ENCODE measurements at regions not wholly inside any gene's neighbourhood (a gene's known extent, or its start where the extent isn't known, plus 50 kb on each side); places are given as distances from the start of the nearest gene placed in this dataset.

- peaks cover 2 to 21% (median 18%) of the 10 kb centered on the region in 4 experiments for H3K4me1 ChIP-seq (ENCODE audit: control extremely low read depth in 1 of 4, control insufficient read depth in 4 of 4, insufficient read depth in 4 of 4, low read length in 3 of 4)
- H3K27ac ChIP-seq (ENCODE audit: insufficient read depth in 1 of 2, low read depth in 1 of 2, low read length in 2 of 2, poor library complexity in 1 of 2, severe bottlenecking in 2 of 2): no peak overlapping the region
- ChIA-PET POLR2A (no interaction called here), CTCF (interaction anchor here (1.2 kb wide), 1 partner anchor 18 kb away, joined by 3 read pairs; no protein-coding TSS in a partner anchor)
- under 1% methylated on average over 41 of the region's 65 CpGs for WGBS (ENCODE audit: insufficient coverage)
- peak overlapping the region; percentile 51 to 81 (median 64) for H3K4me3 ChIP-seq (ENCODE audit: control insufficient read depth in 1 of 7, extremely low read depth in 1 of 7, insufficient read depth in 4 of 7, low read depth in 2 of 7, low read length in 6 of 7)
- no peaks in the 10 kb centered on the region for H3K36me3 ChIP-seq (ENCODE audit: control insufficient read depth in 4 of 4, insufficient read depth in 4 of 4, low read length in 3 of 4)
- H3K9me3 ChIP-seq (ENCODE audit: control extremely low read depth in 1 of 5, control insufficient read depth in 4 of 5, insufficient read depth in 2 of 5, low read depth in 1 of 5, low read length in 4 of 5): peaks cover 4 to 12% (median 5%) of the 10 kb centered on the region in 5 experiments
- peaks cover 2 to 56% (median 18%) of the 10 kb centered on the region in 5 experiments for H3K27me3 ChIP-seq (replicated peaks in 2 of 5; ENCODE audit: control insufficient read depth in 4 of 5, insufficient read depth in 5 of 5, low read length in 4 of 5)
- peak; percentile 34 to 79 (median 72) for DNase-seq
Observed at GRCh38 chr4:183798301-183799253, 106.5 kb upstream of the STOX2 start.

- Histone ChIP-seq H3K9me3 (ENCODE audit: control extremely low read depth in 1 of 5, control insufficient read depth in 4 of 5, insufficient read depth in 2 of 5, low read depth in 1 of 5, low read length in 4 of 5) (no peaks in the 10 kb centered on the region), H3K27ac (ENCODE audit: insufficient read depth in 1 of 2, low read depth in 1 of 2, low read length in 2 of 2, poor library complexity in 1 of 2, severe bottlenecking in 2 of 2) (no peak overlapping the region), H3K4me1 (ENCODE audit: control extremely low read depth in 1 of 4, control insufficient read depth in 4 of 4, insufficient read depth in 4 of 4, low read length in 3 of 4) (peaks cover 2 to 21% (median 18%) of the 10 kb centered on the region in 4 experiments), H3K4me3 (ENCODE audit: control insufficient read depth in 1 of 7, extremely low read depth in 1 of 7, insufficient read depth in 4 of 7, low read depth in 2 of 7, low read length in 6 of 7) (no peak overlapping the region), H3K27me3 (replicated peaks in 2 of 5; ENCODE audit: control insufficient read depth in 4 of 5, insufficient read depth in 5 of 5, low read length in 4 of 5) (peaks cover 2 to 38% (median 16%) of the 10 kb centered on the region in 5 experiments), H3K36me3 (ENCODE audit: control insufficient read depth in 4 of 4, insufficient read depth in 4 of 4, low read length in 3 of 4) (no peaks in the 10 kb centered on the region)
- no peak for DNase-seq
- ChIA-PET POLR2A (no interaction called here), CTCF (no interaction called here)
- 94% methylated on average over 7 of the region's 8 CpGs for WGBS (ENCODE audit: insufficient coverage)
Observed at GRCh38 chr4:183801457-183802165, 103.5 kb upstream of the STOX2 start.

DNA sequence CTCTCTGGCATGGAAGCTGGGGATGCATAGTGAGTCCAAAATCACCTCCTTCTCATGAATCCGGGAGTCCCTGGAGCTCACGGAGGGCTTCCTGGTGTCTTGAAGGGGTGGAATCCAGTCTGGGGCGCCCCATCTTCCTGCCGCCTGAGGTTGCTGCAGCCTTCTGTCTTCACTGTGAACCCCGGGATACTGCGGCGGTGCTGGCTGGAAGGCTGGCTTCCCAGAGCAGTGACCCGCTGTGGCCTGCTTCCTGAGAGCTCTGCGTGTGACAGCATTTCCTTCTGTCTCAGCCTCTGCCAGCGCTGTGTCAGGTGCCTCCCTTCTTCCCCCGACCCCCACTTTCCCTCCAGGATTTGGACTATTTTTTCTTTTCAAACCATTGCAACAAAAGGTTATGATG is 98.8 kb upstream of the STOX2 start:
- Histone ChIP-seq H3K4me1 (ENCODE audit: control extremely low read depth in 1 of 4, control insufficient read depth in 4 of 4, insufficient read depth in 4 of 4, low read length in 3 of 4) (no peaks in the 10 kb centered on the region), H3K36me3 (ENCODE audit: control insufficient read depth in 4 of 4, insufficient read depth in 4 of 4, low read length in 3 of 4) (no peaks in the 10 kb centered on the region), H3K27me3 (replicated peaks in 2 of 5; ENCODE audit: control insufficient read depth in 4 of 5, insufficient read depth in 5 of 5, low read length in 4 of 5) (peaks cover 0 to 2% (median 0%) of the 10 kb centered on the region in 5 experiments), H3K27ac (ENCODE audit: insufficient read depth in 1 of 2, low read depth in 1 of 2, low read length in 2 of 2, poor library complexity in 1 of 2, severe bottlenecking in 2 of 2) (no peak overlapping the region), H3K9me3 (ENCODE audit: control extremely low read depth in 1 of 5, control insufficient read depth in 4 of 5, insufficient read depth in 2 of 5, low read depth in 1 of 5, low read length in 4 of 5) (peaks cover 0 to 1% (median 0%) of the 10 kb centered on the region in 5 experiments), H3K4me3 (ENCODE audit: control insufficient read depth in 1 of 7, extremely low read depth in 1 of 7, insufficient read depth in 4 of 7, low read depth in 2 of 7, low read length in 6 of 7) (no peak overlapping the region)
- ChIA-PET CTCF (no interaction called here), POLR2A (no interaction called here)
- no peak for DNase-seq
- WGBS (ENCODE audit: insufficient coverage): 78% methylated on average over 11 of the region's 11 CpGs

GRCh38 chr4:183807420-183808096 is 97.5 kb upstream of the STOX2 start:
- ChIA-PET CTCF (no interaction called here), POLR2A (no interaction called here)
- H3K36me3 ChIP-seq (ENCODE audit: control insufficient read depth in 4 of 4, insufficient read depth in 4 of 4, low read length in 3 of 4): no peaks in the 10 kb centered on the region
- H3K27ac ChIP-seq (ENCODE audit: insufficient read depth in 1 of 2, low read depth in 1 of 2, low read length in 2 of 2, poor library complexity in 1 of 2, severe bottlenecking in 2 of 2): no peak overlapping the region
- no peaks in the 10 kb centered on the region for H3K27me3 ChIP-seq (replicated peaks in 2 of 5; ENCODE audit: control insufficient read depth in 4 of 5, insufficient read depth in 5 of 5, low read length in 4 of 5)
- H3K9me3 ChIP-seq (ENCODE audit: control extremely low read depth in 1 of 5, control insufficient read depth in 4 of 5, insufficient read depth in 2 of 5, low read depth in 1 of 5, low read length in 4 of 5): peaks cover 0 to 1% (median 0%) of the 10 kb centered on the region in 5 experiments
- no peak for DNase-seq
- H3K4me3 ChIP-seq (ENCODE audit: control insufficient read depth in 1 of 7, extremely low read depth in 1 of 7, insufficient read depth in 4 of 7, low read depth in 2 of 7, low read length in 6 of 7): no peak overlapping the region
- whole genome bisulfite sequencing (ENCODE audit: insufficient coverage): 92% methylated on average over 14 of the region's 19 CpGs
- no peaks in the 10 kb centered on the region for H3K4me1 ChIP-seq (ENCODE audit: control extremely low read depth in 1 of 4, control insufficient read depth in 4 of 4, insufficient read depth in 4 of 4, low read length in 3 of 4)

DNA sequence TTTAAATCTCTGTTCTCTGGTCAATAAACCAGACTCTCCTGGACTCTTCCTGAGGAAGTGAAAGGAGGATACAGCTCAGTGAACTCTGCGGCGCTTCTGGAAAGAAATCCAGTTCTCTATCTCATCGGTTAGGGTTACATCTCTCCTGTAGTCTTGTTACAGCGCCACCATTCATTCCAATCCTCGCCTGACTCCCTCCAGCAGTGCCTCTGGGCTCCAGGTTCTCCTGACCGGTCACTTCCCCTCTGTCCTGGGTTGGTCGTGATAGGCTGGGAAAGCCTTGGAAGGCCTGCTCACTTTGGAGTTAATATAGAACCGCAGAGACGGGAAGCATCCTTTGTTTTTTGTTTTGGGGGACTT is 97.0 kb upstream of the STOX2 start:
- H3K9me3 ChIP-seq (ENCODE audit: control extremely low read depth in 1 of 5, control insufficient read depth in 4 of 5, insufficient read depth in 2 of 5, low read depth in 1 of 5, low read length in 4 of 5): peaks cover 0 to 1% (median 0%) of the 10 kb centered on the region in 5 experiments
- no peak for DNase-seq
- H3K36me3 ChIP-seq (ENCODE audit: control insufficient read depth in 4 of 4, insufficient read depth in 4 of 4, low read length in 3 of 4): no peaks in the 10 kb centered on the region
- H3K27me3 ChIP-seq (replicated peaks in 2 of 5; ENCODE audit: control insufficient read depth in 4 of 5, insufficient read depth in 5 of 5, low read length in 4 of 5): no peaks in the 10 kb centered on the region
- 93% methylated on average over 6 of the region's 9 CpGs for WGBS (ENCODE audit: insufficient coverage)
- H3K4me3 ChIP-seq (ENCODE audit: control insufficient read depth in 1 of 7, extremely low read depth in 1 of 7, insufficient read depth in 4 of 7, low read depth in 2 of 7, low read length in 6 of 7): no peak overlapping the region
- H3K4me1 ChIP-seq (ENCODE audit: control extremely low read depth in 1 of 4, control insufficient read depth in 4 of 4, insufficient read depth in 4 of 4, low read length in 3 of 4): no peaks in the 10 kb centered on the region
- ChIA-PET CTCF (no interaction called here), POLR2A (no interaction called here)
- no peak overlapping the region for H3K27ac ChIP-seq (ENCODE audit: insufficient read depth in 1 of 2, low read depth in 1 of 2, low read length in 2 of 2, poor library complexity in 1 of 2, severe bottlenecking in 2 of 2)

DNA sequence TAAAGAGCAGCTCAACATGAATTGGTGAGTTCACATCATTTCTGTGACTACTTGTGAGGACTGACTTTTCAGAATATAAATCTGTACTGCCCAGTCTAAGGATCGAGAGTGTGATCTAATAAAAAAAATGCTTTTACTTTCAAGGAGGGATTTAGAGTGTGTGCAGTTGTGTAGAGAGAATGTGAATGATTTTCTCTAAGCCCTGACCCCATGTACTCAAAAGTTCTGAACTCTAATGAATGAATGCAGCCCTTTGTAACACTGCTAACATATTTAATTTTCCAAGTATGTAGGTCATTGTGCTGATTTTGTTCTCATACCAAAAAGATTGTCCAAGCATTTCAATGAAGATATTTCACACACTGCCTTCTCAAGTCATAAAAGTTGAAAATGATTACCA is 92.5 kb upstream of the STOX2 start:
- Histone ChIP-seq H3K4me3 (ENCODE audit: control insufficient read depth in 1 of 7, extremely low read depth in 1 of 7, insufficient read depth in 4 of 7, low read depth in 2 of 7, low read length in 6 of 7) (no peak overlapping the region), H3K36me3 (ENCODE audit: control insufficient read depth in 4 of 4, insufficient read depth in 4 of 4, low read length in 3 of 4) (no peaks in the 10 kb centered on the region), H3K4me1 (ENCODE audit: control extremely low read depth in 1 of 4, control insufficient read depth in 4 of 4, insufficient read depth in 4 of 4, low read length in 3 of 4) (peaks cover 0 to 6% (median 0%) of the 10 kb centered on the region in 4 experiments), H3K9me3 (ENCODE audit: control extremely low read depth in 1 of 5, control insufficient read depth in 4 of 5, insufficient read depth in 2 of 5, low read depth in 1 of 5, low read length in 4 of 5) (peaks cover 0 to 1% (median 0%) of the 10 kb centered on the region in 5 experiments), H3K27me3 (replicated peaks in 2 of 5; ENCODE audit: control insufficient read depth in 4 of 5, insufficient read depth in 5 of 5, low read length in 4 of 5) (no peaks in the 10 kb centered on the region), H3K27ac (ENCODE audit: insufficient read depth in 1 of 2, low read depth in 1 of 2, low read length in 2 of 2, poor library complexity in 1 of 2, severe bottlenecking in 2 of 2) (no peak overlapping the region)
- DNase-seq: no peak
- CTCF ChIA-PET: no interaction called here
- POLR2A ChIA-PET: no interaction called here
- WGBS (ENCODE audit: insufficient coverage): 100% methylated on average over 1 of the region's 1 CpG

Data from common myeloid progenitor, CD34-positive (primary cell).